Lower lobe of right lung (tissue), 2 donors: ENCODE measurements at regions not wholly inside any gene's neighbourhood (a gene's known extent, or its start where the extent isn't known, plus 50 kb on each side); places are given as distances from the start of the nearest gene placed in this dataset.

Experiments
- ATAC-seq, 2 donors: fragments of 200-7000 bp; cut with Tn5 transposase; one replicate each; pipeline ENCODE4 v1.9.1; 2020 to 2022; ENCODE audit warnings: mild to moderate bottlenecking in 2 of 2, moderate library complexity in 2 of 2
- DNase-seq: peaks from one replicate; pipeline ENCODE4 v3.0.0-alpha.2; 2020
- H3K27ac ChIP-seq: fragments of 200-600 bp; one replicate; pipeline ENCODE4 v1.8.0; 2022
- H3K27me3 ChIP-seq: fragments of 200-600 bp; one replicate; pipeline ENCODE4 v1.8.0; 2022; ENCODE audit warnings: low read depth
- H3K36me3 ChIP-seq: fragments of 200-600 bp; one replicate; pipeline ENCODE4 v1.8.0; 2022; ENCODE audit warnings: mild to moderate bottlenecking
- H3K4me1 ChIP-seq: fragments of 200-600 bp; one replicate; pipeline ENCODE4 v1.8.0; 2022
- H3K4me3 ChIP-seq: fragments of 200-600 bp; one replicate; pipeline ENCODE4 v1.8.0; 2022; ENCODE audit warnings: mild to moderate bottlenecking
- H3K9me3 ChIP-seq: fragments of 200-600 bp; one replicate; pipeline ENCODE4 v1.8.0; 2022
- CTCF ChIP-seq: fragments of 200-600 bp; IDR thresholded peaks from one replicate; pipeline ENCODE4 v1.8.0; 2022; ENCODE audit warnings: antibody characterized with exemption, mild to moderate bottlenecking
- intact Hi-C: fragments of 100-400 bp; cut with DNase I; formaldehyde crosslinking; loops from one replicate; pipeline ENCODE4 v1.11.0; 2022
- donor health status: DM: no; HTN: yes; CAD: no; lungs with severe emphysema.

- H3K4me3 ChIP-seq: no peak overlapping the region
- H3K27ac ChIP-seq: no peak overlapping the region
- no peaks in the 10 kb centered on the region for H3K9me3 ChIP-seq
- ATAC-seq (no peak), DNase-seq (no peak)
- intact Hi-C loops: no loop called here
- no peak for TF ChIP-seq CTCF
- H3K27me3 ChIP-seq: no peaks in the 10 kb centered on the region
- no peaks in the 10 kb centered on the region for H3K4me1 ChIP-seq
- H3K36me3 ChIP-seq: no peaks in the 10 kb centered on the region
Measured at GRCh38 chr16:51592535-51593300, 441.6 kb upstream of the SALL1 start.

GRCh38 chr16:51592001-51592501 is 441.0 kb upstream of the SALL1 start:
- DNase-seq (no peak), ATAC-seq (no peak)
- Histone ChIP-seq H3K4me1 (no peaks in the 10 kb centered on the region), H3K27ac (no peak overlapping the region), H3K36me3 (no peaks in the 10 kb centered on the region), H3K27me3 (no peaks in the 10 kb centered on the region), H3K9me3 (no peaks in the 10 kb centered on the region), H3K4me3 (no peak overlapping the region)
- no peak for TF ChIP-seq CTCF
- intact Hi-C loops: no loop called here

GRCh38 chr16:51591480-51591879 is 440.4 kb upstream of the SALL1 start:
- no peak for DNase-seq
- no peak for ATAC-seq
- Histone ChIP-seq H3K36me3 (no peaks in the 10 kb centered on the region), H3K9me3 (no peaks in the 10 kb centered on the region), H3K27ac (no peak overlapping the region), H3K4me1 (no peaks in the 10 kb centered on the region), H3K27me3 (no peaks in the 10 kb centered on the region), H3K4me3 (no peak overlapping the region)
- TF ChIP-seq CTCF: no peak
- intact Hi-C loops: no loop called here

- TF ChIP-seq CTCF: no peak
- Histone ChIP-seq H3K4me3 (no peak overlapping the region), H3K27ac (no peak overlapping the region), H3K27me3 (no peaks in the 10 kb centered on the region), H3K4me1 (no peaks in the 10 kb centered on the region), H3K9me3 (no peaks in the 10 kb centered on the region), H3K36me3 (no peaks in the 10 kb centered on the region)
- DNase-seq (no peak), ATAC-seq (no peak)
- intact Hi-C loops: no loop called here
Measured at GRCh38 chr16:51579652-51580360, 428.7 kb upstream of the SALL1 start.

GRCh38 chr16:51577621-51578303 is 426.7 kb upstream of the SALL1 start:
- ATAC-seq (peak; percentile 14 to 52), DNase-seq (no peak)
- no peaks in the 10 kb centered on the region for H3K36me3 ChIP-seq
- H3K4me1 ChIP-seq: no peaks in the 10 kb centered on the region
- no peaks in the 10 kb centered on the region for H3K27me3 ChIP-seq
- no peaks in the 10 kb centered on the region for H3K9me3 ChIP-seq
- no peak overlapping the region for H3K27ac ChIP-seq
- intact Hi-C loops: no loop called here
- no peak for TF ChIP-seq CTCF
- no peak overlapping the region for H3K4me3 ChIP-seq
